Neural crest cell (in vitro differentiated cells): ENCODE measurements at regions not wholly inside any gene's neighbourhood (a gene's known extent, or its start where the extent isn't known, plus 50 kb on each side); places are given as distances from the start of the nearest gene placed in this dataset.

Experiments
- DNase-seq: peaks from one replicate; pipeline ENCODE4 v3.0.0; 2021; ENCODE audit warnings: low read depth, mixed read lengths, low spot score
- H3K27ac Mint-ChIP-seq: one replicate; pipeline ENCODE4 v1.8.0; 2021; ENCODE audit warnings: mild to moderate bottlenecking, mixed read lengths; ENCODE audit not compliant: unreplicated experiment
- H3K27me3 Mint-ChIP-seq: 2 replicates; pipeline ENCODE4 v1.8.0; 2021; ENCODE audit warnings: low read depth, mild to moderate bottlenecking, mixed read lengths
- H3K36me3 Mint-ChIP-seq: 2 replicates; pipeline ENCODE4 v1.8.0; 2021; ENCODE audit warnings: low read depth, mild to moderate bottlenecking, mixed read lengths
- H3K4me1 Mint-ChIP-seq: 2 replicates; pipeline ENCODE4 v1.8.0; 2021; ENCODE audit warnings: mixed read lengths
- H3K4me3 Mint-ChIP-seq: one replicate; pipeline ENCODE4 v1.8.0; 2021; ENCODE audit warnings: mild to moderate bottlenecking, mixed read lengths
- H3K9me3 Mint-ChIP-seq: 2 replicates; pipeline ENCODE4 v1.8.0; 2021; ENCODE audit warnings: mixed read lengths
- TF ChIP-seq, protein P1 (sequence below): fragments of 200-600 bp; sonication (generic); conservative IDR thresholded peaks from 2 replicates; pipeline ENCODE4 v1.5.0; 2021; ENCODE audit warnings: antibody characterized with exemption, mild to moderate bottlenecking

DNA sequence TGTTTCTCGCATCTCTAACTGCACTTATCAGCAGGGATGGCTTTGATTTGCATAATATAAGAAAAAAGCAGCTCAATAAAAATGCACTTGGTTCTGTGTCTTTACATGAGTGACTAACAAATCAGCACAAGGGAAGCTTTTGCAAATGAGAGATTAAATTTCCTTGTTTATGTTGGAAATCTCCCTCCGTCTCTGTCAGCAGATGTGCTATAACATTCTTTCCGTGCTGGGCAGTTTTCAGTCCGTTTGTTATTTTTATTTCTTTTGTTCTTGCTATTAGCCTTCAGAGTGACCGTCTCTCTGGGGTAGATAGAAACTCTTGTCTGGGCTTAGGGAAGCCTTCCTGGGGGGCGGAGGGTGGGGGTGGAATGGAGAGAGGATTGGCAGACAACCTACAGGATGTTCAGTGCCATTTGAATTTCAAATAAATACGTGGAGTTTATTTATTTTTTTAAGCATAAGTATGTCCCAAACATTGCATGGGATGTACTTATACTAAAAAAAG lies 96.0 kb downstream of the GATA3 start:
- no peak for DNase-seq
- Mint-ChIP-seq H3K4me1 (no peaks in the 10 kb centered on the region), H3K9me3 (no peaks in the 10 kb centered on the region), H3K4me3 (no peak overlapping the region), H3K36me3 (no peaks in the 10 kb centered on the region), H3K27ac (no peak overlapping the region), H3K27me3 (peaks cover 10% of the 10 kb centered on the region)
- TF ChIP-seq, protein P1, sequence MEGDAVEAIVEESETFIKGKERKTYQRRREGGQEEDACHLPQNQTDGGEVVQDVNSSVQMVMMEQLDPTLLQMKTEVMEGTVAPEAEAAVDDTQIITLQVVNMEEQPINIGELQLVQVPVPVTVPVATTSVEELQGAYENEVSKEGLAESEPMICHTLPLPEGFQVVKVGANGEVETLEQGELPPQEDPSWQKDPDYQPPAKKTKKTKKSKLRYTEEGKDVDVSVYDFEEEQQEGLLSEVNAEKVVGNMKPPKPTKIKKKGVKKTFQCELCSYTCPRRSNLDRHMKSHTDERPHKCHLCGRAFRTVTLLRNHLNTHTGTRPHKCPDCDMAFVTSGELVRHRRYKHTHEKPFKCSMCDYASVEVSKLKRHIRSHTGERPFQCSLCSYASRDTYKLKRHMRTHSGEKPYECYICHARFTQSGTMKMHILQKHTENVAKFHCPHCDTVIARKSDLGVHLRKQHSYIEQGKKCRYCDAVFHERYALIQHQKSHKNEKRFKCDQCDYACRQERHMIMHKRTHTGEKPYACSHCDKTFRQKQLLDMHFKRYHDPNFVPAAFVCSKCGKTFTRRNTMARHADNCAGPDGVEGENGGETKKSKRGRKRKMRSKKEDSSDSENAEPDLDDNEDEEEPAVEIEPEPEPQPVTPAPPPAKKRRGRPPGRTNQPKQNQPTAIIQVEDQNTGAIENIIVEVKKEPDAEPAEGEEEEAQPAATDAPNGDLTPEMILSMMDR: no peak

DNA sequence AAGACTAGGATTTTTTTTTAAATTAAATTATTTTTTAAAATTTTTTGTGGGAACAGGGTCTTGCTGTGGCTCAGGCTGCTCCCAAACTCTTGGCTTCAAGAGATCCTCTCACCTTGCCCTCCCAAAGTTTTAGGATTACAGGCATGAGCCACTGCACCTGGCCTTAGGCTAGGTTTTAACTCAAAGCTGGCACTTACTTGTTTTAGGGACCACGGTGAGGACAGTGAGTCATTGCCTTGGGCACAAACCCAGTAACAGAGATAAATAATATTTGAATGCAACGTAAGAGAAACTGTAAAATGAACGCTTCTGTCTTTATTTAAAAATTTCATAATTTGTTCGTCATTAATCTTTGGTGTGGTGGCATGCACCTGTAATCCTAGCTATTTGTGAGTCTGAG lies 96.6 kb downstream of the GATA3 start:
- TF ChIP-seq, protein P1: no peak
- H3K27ac Mint-ChIP-seq: no peak overlapping the region

DNA sequence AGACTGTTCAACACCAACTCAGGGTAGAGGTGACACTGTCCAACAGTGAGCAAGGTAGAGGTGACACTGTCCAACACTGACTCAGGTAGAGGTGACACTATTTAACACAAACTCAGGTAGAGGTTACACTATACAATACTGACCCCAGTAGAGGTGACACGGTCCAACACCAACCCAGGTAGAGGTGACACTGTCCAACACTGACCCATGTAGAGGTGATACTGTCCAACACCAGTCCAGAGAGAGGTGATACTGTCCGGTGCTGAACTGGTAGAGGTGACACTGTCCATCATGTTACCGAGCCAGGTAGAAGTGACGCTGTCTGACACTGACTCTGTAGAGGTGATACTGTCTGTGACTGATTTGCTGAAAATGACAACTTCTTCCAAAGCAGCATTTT lies 102.4 kb downstream of the GATA3 start:
- no peaks in the 10 kb centered on the region for H3K36me3 Mint-ChIP-seq
- peaks cover 28% of the 10 kb centered on the region for H3K27me3 Mint-ChIP-seq
- H3K4me3 Mint-ChIP-seq: no peak overlapping the region

More for the DNA sequence above, 96.6 kb downstream of the GATA3 start:
- H3K4me3 Mint-ChIP-seq: no peak overlapping the region
- no peaks in the 10 kb centered on the region for H3K9me3 Mint-ChIP-seq
- H3K4me1 Mint-ChIP-seq: no peaks in the 10 kb centered on the region
- H3K36me3 Mint-ChIP-seq: no peaks in the 10 kb centered on the region
- H3K27me3 Mint-ChIP-seq: peaks cover 10% of the 10 kb centered on the region
- DNase-seq: no peak

DNA sequence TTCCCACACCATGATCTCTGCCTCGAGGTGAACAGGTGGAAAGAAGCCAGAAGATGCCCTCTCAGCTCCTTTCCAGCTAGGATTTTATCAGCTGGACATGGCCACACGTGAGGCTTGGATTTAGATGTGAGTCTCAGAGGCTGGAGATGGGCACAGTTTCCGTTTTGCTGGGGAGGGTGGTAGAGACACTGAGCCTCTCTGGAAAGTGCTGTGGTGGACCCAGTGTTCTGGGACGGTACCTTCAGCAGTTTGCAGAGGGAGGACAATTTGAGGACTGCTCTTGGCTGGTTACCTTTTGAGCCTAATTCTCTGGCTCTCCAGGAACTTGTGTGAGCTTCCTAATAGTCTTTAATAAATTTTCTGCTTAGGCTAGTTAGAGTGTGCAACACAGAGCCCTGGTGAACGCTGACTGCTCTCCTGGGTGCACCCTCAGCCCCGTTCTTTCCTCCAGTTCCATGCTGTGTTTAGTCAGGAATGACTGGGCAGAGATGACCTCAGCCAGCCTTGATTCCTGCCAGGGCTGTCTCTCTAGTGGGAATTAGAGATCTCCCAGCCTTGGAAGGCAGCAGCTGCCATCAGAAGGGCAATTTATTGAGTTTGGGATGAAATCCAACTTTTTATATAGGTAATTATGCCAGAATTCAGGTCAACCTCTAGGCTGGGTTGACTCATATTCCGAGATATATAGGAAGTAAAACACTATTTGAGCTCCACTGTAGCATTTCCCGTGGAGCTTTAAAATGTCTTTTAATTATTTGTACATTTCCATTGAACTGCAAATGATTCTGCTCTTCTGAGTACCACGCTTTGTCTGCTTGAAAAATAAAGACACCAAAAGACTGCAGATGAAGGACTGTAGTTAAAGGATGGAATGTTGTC lies 103.9 kb downstream of the GATA3 start:
- H3K36me3 Mint-ChIP-seq: no peaks in the 10 kb centered on the region
- H3K4me3 Mint-ChIP-seq: no peak overlapping the region
- peaks cover 24% of the 10 kb centered on the region for H3K27me3 Mint-ChIP-seq
- no peak overlapping the region for H3K27ac Mint-ChIP-seq
- no peak for DNase-seq
- H3K9me3 Mint-ChIP-seq: peaks cover 3% of the 10 kb centered on the region
- H3K4me1 Mint-ChIP-seq: no peaks in the 10 kb centered on the region
- TF ChIP-seq, protein P1: no peak

More for the DNA sequence above, 102.4 kb downstream of the GATA3 start:
- peaks cover 3% of the 10 kb centered on the region for H3K9me3 Mint-ChIP-seq
- no peak for DNase-seq
- H3K4me1 Mint-ChIP-seq: no peaks in the 10 kb centered on the region
- TF ChIP-seq, protein P1: no peak
- no peak overlapping the region for H3K27ac Mint-ChIP-seq

DNA sequence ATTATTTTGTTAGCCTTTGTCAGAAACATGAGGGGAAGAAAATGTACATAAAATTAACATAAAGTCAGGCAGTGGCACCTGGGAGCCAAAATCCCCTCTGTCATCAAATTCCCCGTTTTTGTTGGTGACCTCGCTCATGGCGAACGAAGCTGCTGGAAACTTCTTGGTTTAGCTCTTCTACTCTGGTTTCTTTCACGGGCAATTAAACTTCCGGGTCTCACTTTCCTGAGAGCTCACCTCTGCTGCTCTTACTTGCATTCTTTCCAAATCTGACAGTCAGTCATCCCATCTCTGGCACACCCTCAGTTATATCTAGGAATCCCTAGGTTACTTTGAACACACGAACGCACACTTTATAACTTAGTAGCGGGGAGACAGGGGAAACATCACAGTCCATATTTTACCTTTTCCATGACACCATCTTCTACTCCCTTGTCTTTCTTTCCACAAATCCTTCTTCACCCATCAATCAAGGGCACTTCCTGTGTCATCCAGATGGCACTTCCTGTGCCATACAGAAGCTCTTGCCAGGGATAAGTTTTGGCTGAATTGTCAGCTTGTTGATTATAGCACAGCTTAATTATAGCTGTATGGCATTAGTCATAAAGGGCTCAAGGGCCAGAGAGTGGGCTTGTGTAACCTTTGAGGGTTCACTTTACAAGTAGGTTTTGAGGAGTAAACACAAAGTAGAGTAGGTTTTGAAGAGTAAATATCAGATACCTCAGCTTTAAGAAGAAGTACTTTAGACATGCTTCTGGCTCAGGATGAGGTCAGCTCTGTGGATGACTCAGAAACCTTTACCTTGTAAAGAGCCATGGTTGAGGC lies 105.1 kb downstream of the GATA3 start:
- no peak for DNase-seq
- Mint-ChIP-seq H3K27me3 (peaks cover 22% of the 10 kb centered on the region), H3K36me3 (no peaks in the 10 kb centered on the region), H3K9me3 (peaks cover 3% of the 10 kb centered on the region), H3K4me1 (no peaks in the 10 kb centered on the region), H3K27ac (no peak overlapping the region), H3K4me3 (no peak overlapping the region)
- TF ChIP-seq, protein P1: no peak
